ENCODE measurements at regions not wholly inside any gene's neighbourhood (a gene's known extent, or its start where the extent isn't known, plus 50 kb on each side); places are given as distances from the start of the nearest gene placed in this dataset.
"Not testable (repeated sequence)": the region's sequence is repeated elsewhere in the genome, so short reads cannot be mapped to it uniquely, and the experiment has no call there.

- no peak for DNase-seq (ENCODE audit: low spot score)
Observed at GRCh38 chr3:73120710-73121109, 59.3 kb downstream of the EBLN2 start.

GRCh38 chr3:73121669-73122331 is 60.3 kb downstream of the EBLN2 start:
- DNase-seq (ENCODE audit: low spot score) = no peak

GRCh38 chr3:73134034-73134433 is 72.6 kb downstream of the EBLN2 start:
- DNase-seq (ENCODE audit: low spot score) = no peak

GRCh38 chr3:73136941-73137340 is 75.5 kb downstream of the EBLN2 start:
- no peak for DNase-seq (ENCODE audit: low spot score)

GRCh38 chr3:73137736-73138403 is 76.4 kb downstream of the EBLN2 start:
- no peak for DNase-seq (ENCODE audit: low spot score)

GRCh38 chr3:73140772-73141442 is 79.4 kb downstream of the EBLN2 start:
- no peak for DNase-seq (ENCODE audit: low spot score)

GRCh38 chr3:73141525-73141924 is 80.1 kb downstream of the EBLN2 start:
- no peak for DNase-seq (ENCODE audit: low spot score)

- DNase-seq (ENCODE audit: low spot score) = no peak
Observed at GRCh38 chr3:73143401-73143800, 81.9 kb downstream of the EBLN2 start.

GRCh38 chr3:73143821-73144237 is 82.4 kb downstream of the EBLN2 start:
- no peak for DNase-seq (ENCODE audit: low spot score)

GRCh38 chr3:73144276-73144675 is 82.8 kb downstream of the EBLN2 start:
- DNase-seq (ENCODE audit: low spot score) = no peak

GRCh38 chr3:73144828-73145227 is 83.4 kb downstream of the EBLN2 start:
- no peak for DNase-seq (ENCODE audit: low spot score)

GRCh38 chr3:73147479-73147878 is 86.0 kb downstream of the EBLN2 start:
- DNase-seq (ENCODE audit: low spot score) = not testable (repeated sequence)

GRCh38 chr3:73148206-73148605 is 86.7 kb downstream of the EBLN2 start:
- DNase-seq (ENCODE audit: low spot score) = no peak

- DNase-seq (ENCODE audit: low spot score) = no peak
Observed at GRCh38 chr3:73148682-73149081, 87.2 kb downstream of the EBLN2 start.

GRCh38 chr3:73150369-73151130 is 89.1 kb downstream of the EBLN2 start:
- DNase-seq (ENCODE audit: low spot score) = no peak

GRCh38 chr3:73152571-73152970 is 91.1 kb downstream of the EBLN2 start:
- DNase-seq (ENCODE audit: low spot score) = not testable (repeated sequence)

- not testable (repeated sequence) for DNase-seq (ENCODE audit: low spot score)
Observed at GRCh38 chr3:73153057-73153456, 91.6 kb downstream of the EBLN2 start.

GRCh38 chr3:73154261-73154660 is 92.8 kb downstream of the EBLN2 start:
- DNase-seq (ENCODE audit: low spot score) = not testable (repeated sequence)

- not testable (repeated sequence) for DNase-seq (ENCODE audit: low spot score)
Observed at GRCh38 chr3:73155441-73155840, 94.0 kb downstream of the EBLN2 start.

GRCh38 chr3:73164622-73165021 is 103.2 kb downstream of the EBLN2 start:
- no peak for DNase-seq (ENCODE audit: low spot score)

- DNase-seq (ENCODE audit: low spot score) = no peak
Observed at GRCh38 chr3:73175698-73176097, 114.2 kb downstream of the EBLN2 start.

- DNase-seq (ENCODE audit: low spot score) = no peak
Observed at GRCh38 chr3:73176941-73177340, 115.5 kb downstream of the EBLN2 start.
